ENCODE measurements at regions not wholly inside any gene's neighbourhood (a gene's known extent, or its start where the extent isn't known, plus 50 kb on each side); places are given as distances from the start of the nearest gene placed in this dataset.

DNA sequence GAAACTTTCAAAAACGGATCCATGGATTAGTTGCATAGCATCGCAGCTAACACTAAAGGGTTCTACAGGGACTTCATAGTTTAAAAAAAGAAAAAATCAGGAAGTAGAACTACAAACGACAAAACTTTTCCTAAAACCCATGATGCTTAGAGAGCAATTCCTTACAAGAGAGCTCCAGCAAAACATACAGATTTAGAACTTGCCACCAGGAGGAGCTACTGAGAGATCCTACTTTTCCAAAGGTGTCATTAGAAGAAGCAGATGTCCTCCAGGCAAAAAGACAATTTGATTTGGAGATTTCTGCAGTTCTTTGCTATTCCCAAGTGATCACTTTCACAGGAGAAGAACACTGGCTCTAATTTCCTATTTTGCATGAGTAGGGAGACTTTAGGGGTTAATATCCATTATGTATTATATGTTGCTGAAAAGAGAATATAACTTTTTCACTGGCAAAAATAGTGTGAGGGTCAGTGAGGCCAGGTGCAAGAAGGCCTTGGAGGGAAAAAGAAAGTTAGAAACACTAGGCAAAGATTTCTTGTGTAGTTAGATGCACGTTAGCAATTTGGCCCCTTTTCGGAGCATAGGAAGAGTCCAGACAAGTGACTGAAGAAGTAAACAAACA is 436.2 kb downstream of the SUCLG1 start:
- Histone ChIP-seq H3K27me3 (ENCODE audit: control insufficient read depth, low read length) (no peaks in the 10 kb centered on the region), H3K79me2 (ENCODE audit: control insufficient read depth, low read length) (no peaks in the 10 kb centered on the region), H3K4me1 (ENCODE audit: control insufficient read depth, low read length) (no peaks in the 10 kb centered on the region), H3K27ac (ENCODE audit: low read depth, low read length) (no peak overlapping the region), H3K4me3 (ENCODE audit: low read length) (no peak overlapping the region), H3K9me3 (ENCODE audit: control insufficient read depth, insufficient read depth, low read length) (no peaks in the 10 kb centered on the region), H3K4me2 (ENCODE audit: low read length) (no peak overlapping the region), H3F3A (ENCODE audit: control insufficient read depth, insufficient read depth) (no peaks in the 10 kb centered on the region), H3K36me3 (ENCODE audit: control insufficient read depth, low read length) (no peaks in the 10 kb centered on the region), H3K9me2 (replicated peaks; ENCODE audit: control insufficient read depth, low read length) (no peaks in the 10 kb centered on the region; the same call in 1 of the 2 replicates), H4K20me1 (ENCODE audit: control insufficient read depth, insufficient read depth, low read depth, low read length) (no peaks in the 10 kb centered on the region)
- no peak for TF ChIP-seq EZH2phosphoT487 (IDR thresholded peaks at IDR 0.05; ENCODE audit: borderline replicate concordance, low read length)
- TF ChIP-seq, protein P1, sequence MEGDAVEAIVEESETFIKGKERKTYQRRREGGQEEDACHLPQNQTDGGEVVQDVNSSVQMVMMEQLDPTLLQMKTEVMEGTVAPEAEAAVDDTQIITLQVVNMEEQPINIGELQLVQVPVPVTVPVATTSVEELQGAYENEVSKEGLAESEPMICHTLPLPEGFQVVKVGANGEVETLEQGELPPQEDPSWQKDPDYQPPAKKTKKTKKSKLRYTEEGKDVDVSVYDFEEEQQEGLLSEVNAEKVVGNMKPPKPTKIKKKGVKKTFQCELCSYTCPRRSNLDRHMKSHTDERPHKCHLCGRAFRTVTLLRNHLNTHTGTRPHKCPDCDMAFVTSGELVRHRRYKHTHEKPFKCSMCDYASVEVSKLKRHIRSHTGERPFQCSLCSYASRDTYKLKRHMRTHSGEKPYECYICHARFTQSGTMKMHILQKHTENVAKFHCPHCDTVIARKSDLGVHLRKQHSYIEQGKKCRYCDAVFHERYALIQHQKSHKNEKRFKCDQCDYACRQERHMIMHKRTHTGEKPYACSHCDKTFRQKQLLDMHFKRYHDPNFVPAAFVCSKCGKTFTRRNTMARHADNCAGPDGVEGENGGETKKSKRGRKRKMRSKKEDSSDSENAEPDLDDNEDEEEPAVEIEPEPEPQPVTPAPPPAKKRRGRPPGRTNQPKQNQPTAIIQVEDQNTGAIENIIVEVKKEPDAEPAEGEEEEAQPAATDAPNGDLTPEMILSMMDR (IDR thresholded peaks at IDR 0.05; ENCODE audit: low read depth, low read length, poor library complexity, severe bottlenecking) = peak; percentile 66

DNA sequence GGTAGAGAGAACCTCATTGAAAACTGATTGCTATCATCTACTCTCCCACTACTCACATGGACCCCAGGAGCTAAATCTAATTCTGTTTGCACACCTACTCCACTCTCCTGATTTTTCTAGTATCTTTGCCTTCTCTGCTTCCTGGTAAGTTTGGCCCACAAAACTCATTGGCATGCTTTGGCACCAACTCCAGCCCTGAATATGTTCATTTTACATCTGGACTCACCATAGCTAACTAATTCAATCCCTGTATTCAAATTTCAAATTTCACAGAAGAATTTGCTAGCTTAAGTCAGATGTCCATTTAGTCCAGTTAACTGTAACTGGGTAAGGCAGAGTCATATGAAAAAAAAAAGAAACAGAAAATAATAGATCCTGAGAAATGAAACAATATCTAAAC is 442.1 kb downstream of the SUCLG1 start:
- Histone ChIP-seq H3K79me2 (ENCODE audit: control insufficient read depth, low read length) (no peaks in the 10 kb centered on the region), H3K4me2 (ENCODE audit: low read length) (no peak overlapping the region), H3K9me2 (replicated peaks; ENCODE audit: control insufficient read depth, low read length) (no peaks in the 10 kb centered on the region), H3K27ac (ENCODE audit: low read depth, low read length) (no peak overlapping the region), H3K27me3 (ENCODE audit: control insufficient read depth, low read length) (no peaks in the 10 kb centered on the region), H4K20me1 (ENCODE audit: control insufficient read depth, insufficient read depth, low read depth, low read length) (no peaks in the 10 kb centered on the region), H3K4me3 (ENCODE audit: low read length) (no peak overlapping the region), H3K36me3 (ENCODE audit: control insufficient read depth, low read length) (no peaks in the 10 kb centered on the region), H3K4me1 (ENCODE audit: control insufficient read depth, low read length) (no peaks in the 10 kb centered on the region), H3K9me3 (ENCODE audit: control insufficient read depth, insufficient read depth, low read length) (no peaks in the 10 kb centered on the region), H3F3A (ENCODE audit: control insufficient read depth, insufficient read depth) (no peaks in the 10 kb centered on the region)
- TF ChIP-seq EZH2phosphoT487 (IDR thresholded peaks at IDR 0.05; ENCODE audit: borderline replicate concordance, low read length) = no peak
- TF ChIP-seq, protein P1 (IDR thresholded peaks at IDR 0.05; ENCODE audit: low read depth, low read length, poor library complexity, severe bottlenecking) = no peak

DNA sequence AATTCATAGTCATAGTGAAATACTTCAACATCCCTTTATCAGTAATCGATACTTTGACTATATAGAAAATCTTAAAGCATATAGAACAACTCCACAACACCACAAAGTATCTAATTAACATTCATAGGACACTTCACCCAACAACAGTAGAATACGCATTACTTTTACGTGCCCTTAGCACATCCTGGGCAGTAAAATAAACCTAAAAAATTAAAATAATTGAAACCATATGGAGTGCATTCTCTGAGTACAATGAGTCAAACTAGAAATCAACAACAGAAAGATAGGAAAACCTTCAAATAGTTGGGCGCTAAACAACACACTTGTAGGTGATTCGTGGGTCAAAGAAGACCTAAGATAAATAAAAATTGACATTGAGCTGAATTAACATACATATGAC is 442.9 kb downstream of the SUCLG1 start:
- no peak overlapping the region for H3K4me3 ChIP-seq (ENCODE audit: low read length)
- H4K20me1 ChIP-seq (ENCODE audit: control insufficient read depth, insufficient read depth, low read depth, low read length) = no peaks in the 10 kb centered on the region
- no peaks in the 10 kb centered on the region for H3K9me3 ChIP-seq (ENCODE audit: control insufficient read depth, insufficient read depth, low read length)
- H3K4me1 ChIP-seq (ENCODE audit: control insufficient read depth, low read length) = no peaks in the 10 kb centered on the region
- no peaks in the 10 kb centered on the region for H3K9me2 ChIP-seq (replicated peaks; ENCODE audit: control insufficient read depth, low read length)
- TF ChIP-seq, protein P1 (IDR thresholded peaks at IDR 0.05; ENCODE audit: low read depth, low read length, poor library complexity, severe bottlenecking) = no peak
- no peak for TF ChIP-seq EZH2phosphoT487 (IDR thresholded peaks at IDR 0.05; ENCODE audit: borderline replicate concordance, low read length)
- no peaks in the 10 kb centered on the region for H3K36me3 ChIP-seq (ENCODE audit: control insufficient read depth, low read length)
- H3K79me2 ChIP-seq (ENCODE audit: control insufficient read depth, low read length) = no peaks in the 10 kb centered on the region
- H3K27ac ChIP-seq (ENCODE audit: low read depth, low read length) = no peak overlapping the region
- H3K27me3 ChIP-seq (ENCODE audit: control insufficient read depth, low read length) = no peaks in the 10 kb centered on the region
- H3K4me2 ChIP-seq (ENCODE audit: low read length) = no peak overlapping the region
- H3F3A ChIP-seq (ENCODE audit: control insufficient read depth, insufficient read depth) = no peaks in the 10 kb centered on the region

Measured in DOHH2 (cell line).